ENCODE measurements at regions not wholly inside any gene's neighbourhood (a gene's known extent, or its start where the extent isn't known, plus 50 kb on each side); places are given as distances from the start of the nearest gene placed in this dataset.
"Not testable (repeated sequence)": the region's sequence is repeated elsewhere in the genome, so short reads cannot be mapped to it uniquely, and the experiment has no call there.

- H3K4me1 ChIP-seq (ENCODE audit: insufficient read depth, low read length); H3K4me3 Mint-ChIP-seq; ATAC-seq (ENCODE audit: poor library complexity): not testable (repeated sequence)
These were observed 96.8 kb upstream of the FAM90A26 start for GRCh38 chr4:9073371-9073770.

GRCh38 chr4:9072521-9073220, 97.5 kb upstream of the FAM90A26 start:
- H3K4me1 ChIP-seq (ENCODE audit: insufficient read depth, low read length); H3K36me3 ChIP-seq (ENCODE audit: insufficient read depth, low read length); H3K27ac ChIP-seq (ENCODE audit: low read depth in 1 of 2, low read length in 2 of 2); H3K9me3 Mint-ChIP-seq; CTCF ChIA-PET; intact Hi-C loops (cut with DNase I, micrococcal nuclease); H3K27me3 Mint-ChIP-seq; H3K4me3 ChIP-seq (ENCODE audit: low read length); H3K9me3 ChIP-seq (ENCODE audit: control insufficient read depth in 1 of 2, insufficient read depth in 1 of 2, low read length in 2 of 2); H3K27ac Mint-ChIP-seq; H3K4me3 Mint-ChIP-seq; POLR2A ChIA-PET; H3K27me3 ChIP-seq (ENCODE audit: control insufficient read depth in 1 of 2, insufficient read depth in 2 of 2, low read length in 2 of 2); H3K4me1 Mint-ChIP-seq (ENCODE audit: low read depth); ATAC-seq (ENCODE audit: poor library complexity): not testable (repeated sequence)
- H3K36me3 Mint-ChIP-seq (ENCODE audit: low read depth): peaks cover 16% of the 10 kb centered on the region
- peak in 3 of 14 experiments; percentile 2 to 37 (median 19) for DNase-seq

More at GRCh38 chr4:9073371-9073770, 96.8 kb upstream of the FAM90A26 start:
- POLR2A ChIA-PET; H3K9me3 Mint-ChIP-seq; H3K4me1 Mint-ChIP-seq (ENCODE audit: low read depth); H3K9me3 ChIP-seq (ENCODE audit: control insufficient read depth in 1 of 2, insufficient read depth in 1 of 2, low read length in 2 of 2); DNase-seq; intact Hi-C loops (cut with DNase I, micrococcal nuclease); H3K27me3 Mint-ChIP-seq; CTCF ChIA-PET; H3K27me3 ChIP-seq (ENCODE audit: control insufficient read depth in 1 of 2, insufficient read depth in 2 of 2, low read length in 2 of 2); H3K27ac Mint-ChIP-seq; H3K27ac ChIP-seq (ENCODE audit: low read depth in 1 of 2, low read length in 2 of 2); H3K4me3 ChIP-seq (ENCODE audit: low read length); H3K36me3 ChIP-seq (ENCODE audit: insufficient read depth, low read length): not testable (repeated sequence)
- H3K36me3 Mint-ChIP-seq (ENCODE audit: low read depth): peaks cover 14% of the 10 kb centered on the region

GRCh38 chr4:9067923-9068322, 102.3 kb upstream of the FAM90A26 start:
- H3K4me3 Mint-ChIP-seq; H3K27ac Mint-ChIP-seq; H3K9me3 ChIP-seq (ENCODE audit: control insufficient read depth in 1 of 2, insufficient read depth in 1 of 2, low read length in 2 of 2); H3K27ac ChIP-seq (ENCODE audit: low read depth in 1 of 2, low read length in 2 of 2); CTCF ChIA-PET; H3K36me3 ChIP-seq (ENCODE audit: insufficient read depth, low read length); ATAC-seq (ENCODE audit: poor library complexity); H3K27me3 Mint-ChIP-seq; H3K4me1 Mint-ChIP-seq (ENCODE audit: low read depth); DNase-seq; POLR2A ChIA-PET; H3K27me3 ChIP-seq (ENCODE audit: control insufficient read depth in 1 of 2, insufficient read depth in 2 of 2, low read length in 2 of 2); H3K4me1 ChIP-seq (ENCODE audit: insufficient read depth, low read length); intact Hi-C loops (cut with DNase I, micrococcal nuclease); H3K4me3 ChIP-seq (ENCODE audit: low read length): not testable (repeated sequence)
- Mint-ChIP-seq H3K9me3 (peaks cover 22% of the 10 kb centered on the region), H3K36me3 (ENCODE audit: low read depth) (peaks cover 40% of the 10 kb centered on the region)

GRCh38 chr4:9063612-9064011, 106.6 kb upstream of the FAM90A26 start:
- H3K27me3 ChIP-seq (ENCODE audit: control insufficient read depth in 1 of 2, insufficient read depth in 2 of 2, low read length in 2 of 2); ATAC-seq (ENCODE audit: poor library complexity); CTCF ChIA-PET; H3K27me3 Mint-ChIP-seq; H3K27ac ChIP-seq (ENCODE audit: low read depth in 1 of 2, low read length in 2 of 2); POLR2A ChIA-PET; H3K4me3 Mint-ChIP-seq; H3K36me3 ChIP-seq (ENCODE audit: insufficient read depth, low read length); H3K27ac Mint-ChIP-seq; H3K4me3 ChIP-seq (ENCODE audit: low read length); intact Hi-C loops (cut with DNase I, micrococcal nuclease); DNase-seq; H3K4me1 Mint-ChIP-seq (ENCODE audit: low read depth); H3K4me1 ChIP-seq (ENCODE audit: insufficient read depth, low read length); H3K9me3 ChIP-seq (ENCODE audit: control insufficient read depth in 1 of 2, insufficient read depth in 1 of 2, low read length in 2 of 2): not testable (repeated sequence)
- Mint-ChIP-seq H3K36me3 (ENCODE audit: low read depth) (peaks cover 54% of the 10 kb centered on the region), H3K9me3 (peaks cover 19% of the 10 kb centered on the region)

GRCh38 chr4:9024866-9025265, 145.3 kb upstream of the FAM90A26 start:
- POLR2A ChIA-PET; H3K27me3 ChIP-seq (ENCODE audit: control insufficient read depth in 1 of 2, insufficient read depth in 2 of 2, low read length in 2 of 2); H3K4me3 ChIP-seq (ENCODE audit: low read length); intact Hi-C loops (cut with DNase I, micrococcal nuclease); DNase-seq; CTCF ChIA-PET; H3K4me1 ChIP-seq (ENCODE audit: insufficient read depth, low read length); ATAC-seq (ENCODE audit: poor library complexity); H3K4me1 Mint-ChIP-seq (ENCODE audit: low read depth); H3K9me3 ChIP-seq (ENCODE audit: control insufficient read depth in 1 of 2, insufficient read depth in 1 of 2, low read length in 2 of 2); H3K27ac Mint-ChIP-seq; H3K27ac ChIP-seq (ENCODE audit: low read depth in 1 of 2, low read length in 2 of 2); H3K36me3 Mint-ChIP-seq (ENCODE audit: low read depth); H3K36me3 ChIP-seq (ENCODE audit: insufficient read depth, low read length); H3K4me3 Mint-ChIP-seq: not testable (repeated sequence)
- peaks cover 23% of the 10 kb centered on the region for H3K27me3 Mint-ChIP-seq
- H3K9me3 Mint-ChIP-seq: peaks cover 10% of the 10 kb centered on the region

GRCh38 chr4:9009792-9010191, 138.2 kb upstream of the HMX1 start:
- H3K36me3 ChIP-seq (ENCODE audit: insufficient read depth, low read length); H3K4me1 ChIP-seq (ENCODE audit: insufficient read depth, low read length); H3K27ac Mint-ChIP-seq; CTCF ChIA-PET; H3K9me3 Mint-ChIP-seq; H3K9me3 ChIP-seq (ENCODE audit: control insufficient read depth in 1 of 2, insufficient read depth in 1 of 2, low read length in 2 of 2); H3K27ac ChIP-seq (ENCODE audit: low read depth in 1 of 2, low read length in 2 of 2); H3K36me3 Mint-ChIP-seq (ENCODE audit: low read depth); DNase-seq; H3K4me1 Mint-ChIP-seq (ENCODE audit: low read depth); H3K4me3 Mint-ChIP-seq; H3K27me3 ChIP-seq (ENCODE audit: control insufficient read depth in 1 of 2, insufficient read depth in 2 of 2, low read length in 2 of 2); POLR2A ChIA-PET; H3K4me3 ChIP-seq (ENCODE audit: low read length); ATAC-seq (ENCODE audit: poor library complexity); intact Hi-C loops (cut with DNase I, micrococcal nuclease): not testable (repeated sequence)
- H3K27me3 Mint-ChIP-seq: peaks cover 12% of the 10 kb centered on the region

GRCh38 chr4:9008407-9008806, 136.8 kb upstream of the HMX1 start:
- intact Hi-C loops (cut with DNase I, micrococcal nuclease); H3K9me3 Mint-ChIP-seq; H3K36me3 Mint-ChIP-seq (ENCODE audit: low read depth): not testable (repeated sequence)

More at GRCh38 chr4:9008407-9008806, 136.8 kb upstream of the HMX1 start:
- H3K4me1 ChIP-seq (ENCODE audit: insufficient read depth, low read length); POLR2A ChIA-PET; H3K27ac Mint-ChIP-seq; H3K27ac ChIP-seq (ENCODE audit: low read depth in 1 of 2, low read length in 2 of 2); H3K4me3 Mint-ChIP-seq; H3K4me3 ChIP-seq (ENCODE audit: low read length); H3K36me3 ChIP-seq (ENCODE audit: insufficient read depth, low read length); ATAC-seq (ENCODE audit: poor library complexity); CTCF ChIA-PET; H3K4me1 Mint-ChIP-seq (ENCODE audit: low read depth); DNase-seq; H3K27me3 ChIP-seq (ENCODE audit: control insufficient read depth in 1 of 2, insufficient read depth in 2 of 2, low read length in 2 of 2); H3K9me3 ChIP-seq (ENCODE audit: control insufficient read depth in 1 of 2, insufficient read depth in 1 of 2, low read length in 2 of 2): not testable (repeated sequence)
- H3K27me3 Mint-ChIP-seq: peaks cover 14% of the 10 kb centered on the region

Data from CD4-positive, alpha-beta T cell (primary cell).